K562 (cell line): ENCODE measurements at regions not wholly inside any gene's neighbourhood (a gene's known extent, or its start where the extent isn't known, plus 50 kb on each side); places are given as distances from the start of the nearest gene placed in this dataset.

Experiments used
- ATAC-seq: fragments of 200-7000 bp; cut with Tn5 transposase; 3 replicates; pipeline ENCODE4 v1.9.1; 2020; ENCODE audit warnings: moderate library complexity
- BruUV-seq: library from RNA; stranded (reverse); fragments of 400-500 nt; replicated peaks from 2 replicates; lab custom pipeline; 2021; lab: Mats Ljungman, UMichigan
- CTCF ChIA-PET: fragments of 300-600 bp; formaldehyde crosslinking; extraction: SDS; loops from one replicate; lab custom pipeline; 2021; ENCODE audit warnings: low intra/inter-chr PET ratio; lab: Yijun Ruan, JAX
- POLR2A ChIA-PET: fragments of 300-600, 350-650 bp; sonication (Branson Sonifier 250); formaldehyde crosslinking; extraction: SDS; loops from one replicate; lab custom pipeline; 2021; ENCODE audit warnings: antibody characterized with exemption, inconsistent platforms; lab: Yijun Ruan, JAX
- DNase-seq, 4 experiments: peaks; one replicate each; pipeline versions ENCODE4 v3.0.0 to v3.0.0-alpha.2; 2011 to 2018; ENCODE audit warnings: low spot score in 3 of 4, mixed read lengths in 3 of 4; ENCODE audit errors: extremely low read depth in 1 of 4
- FAIRE-seq: peaks from 2 replicates; lab custom pipeline; 2011; peaks lifted over from hg19 to GRCh38; lab: Jason Lieb, UNC
- H2AFZ ChIP-seq: 2 replicates; pipeline ENCODE4 v1.6.0; 2011; ENCODE audit warnings: low read depth, low read length, control low read depth, inconsistent platforms
- H3K27ac ChIP-seq: fragments of 200-600 bp; 3 replicates; pipeline ENCODE4 v1.8.0; 2011; ENCODE audit warnings: low read depth, mild to moderate bottlenecking, control low read depth, inconsistent platforms, low read length, moderate library complexity, mixed read lengths; ENCODE audit errors: extremely low read depth
- H3K27me3 ChIP-seq, 2 experiments: fragments of 300-600 bp in 1 of 2; 2 replicates in 1 of 2; 3 replicates in 1 of 2; pipeline versions ENCODE4 v1.6.0 to v1.8.0; 2011; ENCODE audit warnings: inconsistent platforms in 2 of 2, low read length in 2 of 2, mild to moderate bottlenecking in 1 of 2, mixed read lengths in 1 of 2, moderate library complexity in 1 of 2; ENCODE audit not compliant: control insufficient read depth in 2 of 2, insufficient read depth in 2 of 2
- H3K36me3 ChIP-seq: fragments of 300-600 bp; 3 replicates; pipeline ENCODE4 v1.8.0; 2011; ENCODE audit warnings: mild to moderate bottlenecking, low read length, inconsistent platforms; ENCODE audit not compliant: control insufficient read depth, insufficient read depth
- H3K4me1 ChIP-seq, 2 experiments: fragments of 200-600 bp in 1 of 2; replicated peaks in 1 of 2; 2 replicates in 1 of 2; 3 replicates in 1 of 2; pipeline versions ENCODE4 v1.5.1 to v1.8.0; 2011; ENCODE audit warnings: inconsistent platforms in 2 of 2, low read length in 2 of 2, mild to moderate bottlenecking in 1 of 2, mixed read lengths in 1 of 2, moderate library complexity in 1 of 2; ENCODE audit not compliant: control insufficient read depth in 2 of 2, insufficient read depth in 2 of 2
- H3K4me2 ChIP-seq: 2 replicates; pipeline ENCODE4 v1.6.1; 2011; ENCODE audit warnings: low read length, control low read depth, inconsistent platforms, mixed read lengths; ENCODE audit not compliant: insufficient read depth
- H3K4me3 ChIP-seq: fragments of 200-600 bp; sonication (generic), shearing (Covaris generic); 2 replicates; pipeline ENCODE4 v1.5.1; 2016; ENCODE audit warnings: control low read depth, inconsistent platforms
- H3K79me2 ChIP-seq: fragments of 200-600 bp; 3 replicates; pipeline ENCODE4 v1.8.0; 2011; ENCODE audit warnings: low read length, inconsistent platforms; ENCODE audit not compliant: control insufficient read depth, insufficient read depth
- H3K9ac ChIP-seq, 2 experiments: 2 replicates each; pipeline versions ENCODE4 v1.6.0 to v1.6.1; 2011; ENCODE audit warnings: low read depth in 2 of 2, low read length in 2 of 2, control low read depth in 1 of 2, inconsistent platforms in 1 of 2, mild to moderate bottlenecking in 1 of 2, mixed read lengths in 1 of 2; ENCODE audit not compliant: insufficient read depth in 1 of 2
- H3K9me1 ChIP-seq: one replicate; pipeline ENCODE4 v1.6.0; 2011; ENCODE audit warnings: inconsistent platforms, mild to moderate bottlenecking, low read length, moderate library complexity; ENCODE audit not compliant: control insufficient read depth, insufficient read depth
- H3K9me3 ChIP-seq: replicated peaks from 2 replicates; pipeline ENCODE4 v1.5.1; 2011; ENCODE audit warnings: low read depth, low read length, inconsistent platforms; ENCODE audit not compliant: control insufficient read depth, insufficient read depth
- H4K20me1 ChIP-seq: replicated peaks from 2 replicates; pipeline ENCODE4 v1.6.1; 2011; ENCODE audit warnings: low read length, inconsistent platforms, mixed read lengths; ENCODE audit not compliant: control insufficient read depth, insufficient read depth
- BHLHE40 ChIP-seq: IDR thresholded peaks from 2 replicates; pipeline ENCODE4 v1.6.1; 2011; ENCODE audit warnings: low read length, improper control_type of control experiment
- CBX5 ChIP-seq: IDR thresholded peaks from 2 replicates; pipeline ENCODE4 v1.6.1; 2014; ENCODE audit warnings: low read depth, borderline replicate concordance
- CREBBP ChIP-seq: IDR thresholded peaks from one replicate; pipeline ENCODE4 v1.6.1; 2012; ENCODE audit warnings: low read depth, mild to moderate bottlenecking, control low read depth, inconsistent platforms, low read length
- ELF1 ChIP-seq: fragments of 200-800 bp; sonication (Bioruptor generic); IDR thresholded peaks from 2 replicates; pipeline ENCODE4 v1.6.1; 2016; ENCODE audit warnings: missing genetic modification characterization, missing compliant biosample characterization
- MAZ ChIP-seq, 2 experiments: fragments of 450-650 bp in 1 of 2; sonication (generic) in 1 of 2; formaldehyde crosslinking; IDR thresholded peaks in 1 of 2; conservative IDR thresholded peaks in 1 of 2; 2 replicates each; pipeline versions ENCODE4 v1.4.0 to v1.5.0; 2020; ENCODE audit warnings: mild to moderate bottlenecking in 1 of 2, missing genetic modification reagents in 1 of 2
- RBM39 ChIP-seq: fragments of 200-400 bp; formaldehyde crosslinking; optimal IDR thresholded peaks from 2 replicates; pipeline ENCODE3; 2018; ENCODE audit warnings: low read depth, low read length
- RNF2 ChIP-seq: sonication (generic); IDR thresholded peaks from 2 replicates; pipeline ENCODE4 v1.6.1; 2016
- SMARCC2 ChIP-seq: fragments of 450-650 bp; IDR thresholded peaks from 2 replicates; pipeline ENCODE4 v1.6.1; 2017; ENCODE audit warnings: antibody characterized with exemption, moderate library complexity, mild to moderate bottlenecking, low read depth
- TAF15 ChIP-seq: fragments of 200-400 bp; formaldehyde crosslinking; IDR thresholded peaks from 2 replicates; pipeline ENCODE4 v1.6.1; 2017; ENCODE audit warnings: mild to moderate bottlenecking, low read depth, low read length, moderate library complexity
- ZNF253 ChIP-seq: fragments of 250-450 bp; sonication (Bioruptor Pico); conservative IDR thresholded peaks from 2 replicates; pipeline ENCODE4 v1.6.1; 2021; ENCODE audit warnings: mild to moderate bottlenecking
- ZNF785 ChIP-seq: fragments of 250-450 bp; sonication (Bioruptor Pico); IDR thresholded peaks from 2 replicates; pipeline ENCODE4 v1.4.0; 2020; ENCODE audit warnings: mild to moderate bottlenecking
- WGBS: fragments of 100-300 bp; shearing (Covaris generic); methylation state at CpG from one replicate; pipeline ENCODE4 v1.1.6; 2016; ENCODE audit warnings: low coverage, mixed read lengths; ENCODE audit not compliant: insufficient coverage; ENCODE audit errors: missing lambda C conversion rate; 5-methylcytosine and 5-hydroxymethylcytosine counted together
- in situ Hi-C: fragments of 300-500 bp; cut with MboI; formaldehyde crosslinking; loops from 4 replicates; pipeline ENCODE4 v1.15.0; 2018; ENCODE audit warnings: inconsistent platforms, mixed read lengths
- intact Hi-C: fragments of 100-400 bp; cut with micrococcal nuclease; formaldehyde crosslinking; loops from 2 replicates; pipeline ENCODE4 v1.14.2; 2022
- TF ChIP-seq, protein P1 (sequence below): fragments of 250-450 bp; sonication (Bioruptor Pico); IDR thresholded peaks from 2 replicates; pipeline ENCODE4 v1.8.0; 2021; ENCODE audit warnings: borderline replicate concordance, mild to moderate bottlenecking, moderate library complexity; ENCODE audit not compliant: poor library complexity, severe bottlenecking

DNA sequence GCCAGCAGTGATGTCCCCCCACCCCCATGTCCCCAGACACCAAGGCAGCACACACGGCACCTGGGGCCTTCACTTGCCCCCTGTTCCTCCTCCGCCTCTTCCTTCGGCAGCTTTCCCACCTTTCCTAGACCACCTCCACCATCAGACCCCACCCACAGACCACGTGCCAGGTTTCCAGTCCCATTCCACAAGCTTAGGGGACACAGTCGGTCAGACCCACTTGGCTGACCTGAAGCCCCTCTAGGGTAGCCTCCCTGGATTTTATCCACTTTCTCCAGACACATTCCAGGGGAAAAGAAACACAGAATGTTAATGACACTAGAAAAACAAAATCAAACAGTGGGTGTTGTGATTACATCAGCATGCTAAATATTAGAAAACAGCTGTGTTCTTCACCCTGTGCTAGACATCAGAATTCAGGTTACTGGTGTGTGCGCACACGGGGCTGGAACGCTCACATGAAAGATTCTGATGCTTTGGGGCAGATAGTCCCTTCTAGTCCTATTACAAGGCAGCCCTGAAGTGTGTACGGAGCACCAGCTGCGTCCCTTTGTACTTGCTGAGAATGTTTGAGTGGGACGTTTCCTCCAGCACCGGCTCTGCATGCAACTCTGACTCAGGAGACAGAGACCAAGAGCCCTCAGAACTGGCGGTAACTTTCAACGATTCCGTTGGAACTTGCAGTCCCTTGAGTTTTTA is 75.5 kb upstream of the PPP2R2D start:
- no peaks in the 10 kb centered on the region for H3K36me3 ChIP-seq
- 0% methylated on average over 10 of the region's 15 CpGs for WGBS
- no peak for TF ChIP-seq CBX5
- TF ChIP-seq BHLHE40 = no peak
- TF ChIP-seq RBM39 = no peak
- no peak for TF ChIP-seq RNF2
- TF ChIP-seq ZNF253 (CRISPR knock-in tag) = no peak
- TF ChIP-seq ZNF785 = no peak
- TF ChIP-seq, protein P1, sequence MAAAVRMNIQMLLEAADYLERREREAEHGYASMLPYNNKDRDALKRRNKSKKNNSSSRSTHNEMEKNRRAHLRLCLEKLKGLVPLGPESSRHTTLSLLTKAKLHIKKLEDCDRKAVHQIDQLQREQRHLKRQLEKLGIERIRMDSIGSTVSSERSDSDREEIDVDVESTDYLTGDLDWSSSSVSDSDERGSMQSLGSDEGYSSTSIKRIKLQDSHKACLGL (CRISPR knock-in tag) = no peak
- no peak for TF ChIP-seq SMARCC2
- no peak for TF ChIP-seq MAZ (CRISPR knock-in tag; conservative IDR thresholded peaks at IDR 0.05 in 1 of 2, IDR thresholded peaks at IDR 0.05 in 1 of 2)
- no peak for TF ChIP-seq CREBBP
- no peak for TF ChIP-seq TAF15
- TF ChIP-seq ELF1 (tag) = no peak
- TF ChIP-seq, all 486 proteins: peak for 0
- ChIA-PET POLR2A (no interaction called here), CTCF (no interaction called here)
- intact Hi-C loops = no loop called here
- Histone ChIP-seq H3K4me2 (no peak overlapping the region), H3K9ac (no peak overlapping the region), H3K27ac (no peak overlapping the region), H3K27me3 (peaks cover 2 to 33% of the 10 kb centered on the region in 2 experiments; a peak in 3 of 5 replicates), H3K9me1 (no peaks in the 10 kb centered on the region), H2AFZ (no peak overlapping the region), H4K20me1 (no peaks in the 10 kb centered on the region), H3K4me3 (no peak overlapping the region), H3K79me2 (no peaks in the 10 kb centered on the region), H3K4me1 (peaks cover 0 to 7% of the 10 kb centered on the region in 2 experiments; a peak in 1 of 5 replicates), H3K9me3 (no peaks in the 10 kb centered on the region)
- FAIRE-seq = no peak
- no peak for ATAC-seq
- DNase-seq = no peak
- BruUV-seq = no TSS peak
- in situ Hi-C loops = no loop called here
